ENCODE measurements at regions not wholly inside any gene's neighbourhood (a gene's known extent, or its start where the extent isn't known, plus 50 kb on each side); places are given as distances from the start of the nearest gene placed in this dataset.
"Not testable (repeated sequence)": the region's sequence is repeated elsewhere in the genome, so short reads cannot be mapped to it uniquely, and the experiment has no call there.

GRCh38 chr19:33866696-33867095 lies 70.0 kb downstream of the KCTD15 start:
- DNase-seq (ENCODE audit: insufficient read length, low spot score) (no peak), FAIRE-seq (no peak)
- no peak for TF ChIP-seq POLR2A (IDR thresholded peaks at IDR 0.05; ENCODE audit: low read depth, low read length)

GRCh38 chr19:33868076-33868735 lies 71.5 kb downstream of the KCTD15 start:
- FAIRE-seq = no peak
- DNase-seq (ENCODE audit: insufficient read length, low spot score) = no peak
- TF ChIP-seq POLR2A (IDR thresholded peaks at IDR 0.05; ENCODE audit: low read depth, low read length) = no peak

- no peak for DNase-seq (ENCODE audit: insufficient read length, low spot score)
- FAIRE-seq = no peak
- no peak for TF ChIP-seq POLR2A (IDR thresholded peaks at IDR 0.05; ENCODE audit: low read depth, low read length)
Measured at GRCh38 chr19:33868788-33869412, 72.2 kb downstream of the KCTD15 start.

GRCh38 chr19:33870298-33870932 lies 73.7 kb downstream of the KCTD15 start:
- FAIRE-seq; DNase-seq (ENCODE audit: insufficient read length, low spot score): not testable (repeated sequence)

GRCh38 chr19:33871605-33872004 lies 74.9 kb downstream of the KCTD15 start:
- no peak for FAIRE-seq
- no peak for DNase-seq (ENCODE audit: insufficient read length, low spot score)
- TF ChIP-seq POLR2A (IDR thresholded peaks at IDR 0.05; ENCODE audit: low read depth, low read length) = no peak

- FAIRE-seq = no peak
- DNase-seq (ENCODE audit: insufficient read length, low spot score) = no peak
- TF ChIP-seq POLR2A (IDR thresholded peaks at IDR 0.05; ENCODE audit: low read depth, low read length) = no peak
Measured at GRCh38 chr19:33872445-33873320, 76.0 kb downstream of the KCTD15 start.

GRCh38 chr19:33875071-33875470 lies 78.4 kb downstream of the KCTD15 start:
- TF ChIP-seq POLR2A (IDR thresholded peaks at IDR 0.05; ENCODE audit: low read depth, low read length) = no peak
- no peak for FAIRE-seq
- DNase-seq (ENCODE audit: insufficient read length, low spot score) = no peak

- FAIRE-seq (no peak), DNase-seq (ENCODE audit: insufficient read length, low spot score) (no peak)
- no peak for TF ChIP-seq POLR2A (IDR thresholded peaks at IDR 0.05; ENCODE audit: low read depth, low read length)
Measured at GRCh38 chr19:33876192-33876591, 79.5 kb downstream of the KCTD15 start.

- TF ChIP-seq POLR2A (IDR thresholded peaks at IDR 0.05; ENCODE audit: low read depth, low read length) = no peak
- FAIRE-seq (no peak), DNase-seq (ENCODE audit: insufficient read length, low spot score) (no peak)
Measured at GRCh38 chr19:33878030-33878544, 81.4 kb downstream of the KCTD15 start.

- DNase-seq (ENCODE audit: insufficient read length, low spot score) (no peak), FAIRE-seq (no peak)
- TF ChIP-seq POLR2A (IDR thresholded peaks at IDR 0.05; ENCODE audit: low read depth, low read length) = no peak
Measured at GRCh38 chr19:33878910-33879810, 82.5 kb downstream of the KCTD15 start.

- FAIRE-seq (no peak), DNase-seq (ENCODE audit: insufficient read length, low spot score) (no peak)
- no peak for TF ChIP-seq POLR2A (IDR thresholded peaks at IDR 0.05; ENCODE audit: low read depth, low read length)
Measured at GRCh38 chr19:33879818-33880575, 83.3 kb downstream of the KCTD15 start.

GRCh38 chr19:33883859-33884519 lies 87.3 kb downstream of the KCTD15 start:
- DNase-seq (ENCODE audit: insufficient read length, low spot score) (no peak), FAIRE-seq (no peak)
- TF ChIP-seq POLR2A (IDR thresholded peaks at IDR 0.05; ENCODE audit: low read depth, low read length) = no peak

Data from H54 (cell line).